H9 (cell line): ENCODE measurements at regions not wholly inside any gene's neighbourhood (a gene's known extent, or its start where the extent isn't known, plus 50 kb on each side); places are given as distances from the start of the nearest gene placed in this dataset.
"Not testable (repeated sequence)": the region's sequence is repeated elsewhere in the genome, so short reads cannot be mapped to it uniquely, and the experiment has no call there.

ENCODE experiments used
- DNase-seq: peaks from one replicate; pipeline ENCODE4 v3.0.0-alpha.2; 2017
- H2AFZ ChIP-seq: one replicate; pipeline ENCODE4 v1.6.1; 2013; ENCODE audit warnings: mild to moderate bottlenecking, low read length, control low read depth, moderate library complexity
- H2AK5ac ChIP-seq: 2 replicates; pipeline ENCODE4 v1.6.1; 2013; ENCODE audit warnings: low read length, control low read depth, mixed read lengths; ENCODE audit not compliant: insufficient read length
- H2BK120ac ChIP-seq: one replicate; pipeline ENCODE4 v1.6.1; 2013; ENCODE audit warnings: low read depth, mild to moderate bottlenecking, low read length, control low read depth, inconsistent platforms; ENCODE audit not compliant: poor library complexity, severe bottlenecking
- H2BK12ac ChIP-seq: 2 replicates; pipeline ENCODE4 v1.6.1; 2013; ENCODE audit warnings: low read length, control low read depth, mixed read lengths, low read depth; ENCODE audit not compliant: insufficient read length
- H2BK15ac ChIP-seq: 2 replicates; pipeline ENCODE4 v1.6.1; 2013; ENCODE audit warnings: low read depth, low read length, control low read depth
- H2BK20ac ChIP-seq: one replicate; pipeline ENCODE4 v1.6.1; 2013; ENCODE audit warnings: low read depth, mild to moderate bottlenecking, low read length, control low read depth, inconsistent platforms; ENCODE audit not compliant: poor library complexity, severe bottlenecking
- H2BK5ac ChIP-seq: 2 replicates; pipeline ENCODE4 v1.6.1; 2013; ENCODE audit warnings: low read length, control low read depth, mixed read lengths; ENCODE audit not compliant: insufficient read length
- H3K14ac ChIP-seq: 2 replicates; pipeline ENCODE4 v1.6.1; 2013; ENCODE audit warnings: low read length, control low read depth; ENCODE audit not compliant: insufficient read depth
- H3K18ac ChIP-seq: 2 replicates; pipeline ENCODE4 v1.6.1; 2013; ENCODE audit warnings: low read depth, mild to moderate bottlenecking, mixed read lengths, low read length, control low read depth; ENCODE audit not compliant: insufficient read length
- H3K23ac ChIP-seq: 2 replicates; pipeline ENCODE4 v1.6.1; 2013; ENCODE audit warnings: low read length, control low read depth, mixed read lengths, low read depth; ENCODE audit not compliant: insufficient read length
- H3K23me2 ChIP-seq: 2 replicates; pipeline ENCODE4 v1.6.1; 2013; ENCODE audit warnings: low read depth, mild to moderate bottlenecking, mixed read lengths, low read length, control low read depth; ENCODE audit not compliant: insufficient read length, poor library complexity, severe bottlenecking
- H3K27ac ChIP-seq: 2 replicates; pipeline ENCODE4 v1.5.1; 2013; ENCODE audit warnings: low read length, control low read depth, mixed read lengths, low read depth; ENCODE audit not compliant: insufficient read length
- H3K27me3 ChIP-seq: 2 replicates; pipeline ENCODE4 v1.6.1; 2013; ENCODE audit warnings: low read length, control low read depth, inconsistent platforms; ENCODE audit not compliant: insufficient read depth
- H3K4ac ChIP-seq: 2 replicates; pipeline ENCODE4 v1.6.1; 2013; ENCODE audit warnings: low read depth, mild to moderate bottlenecking, control low read depth, inconsistent platforms, low read length, moderate library complexity
- H3K4me1 ChIP-seq: 2 replicates; pipeline ENCODE4 v1.6.1; 2013; ENCODE audit warnings: low read length, control low read depth, inconsistent platforms; ENCODE audit not compliant: insufficient read depth
- H3K4me2 ChIP-seq: 2 replicates; pipeline ENCODE4 v1.6.1; 2013; ENCODE audit warnings: low read length, control low read depth, mixed read lengths; ENCODE audit not compliant: insufficient read length, insufficient read depth
- H3K56ac ChIP-seq: 2 replicates; pipeline ENCODE4 v1.6.1; 2013; ENCODE audit warnings: low read depth, mild to moderate bottlenecking, mixed read lengths, low read length, control low read depth; ENCODE audit not compliant: insufficient read length
- H3K79me1 ChIP-seq: 2 replicates; pipeline ENCODE4 v1.6.1; 2013; ENCODE audit warnings: low read depth, mild to moderate bottlenecking, moderate library complexity, low read length, control low read depth, inconsistent platforms; ENCODE audit not compliant: insufficient read depth, poor library complexity, severe bottlenecking
- H3K79me2 ChIP-seq: 2 replicates; pipeline ENCODE4 v1.6.1; 2013; ENCODE audit warnings: low read length, control low read depth, inconsistent platforms; ENCODE audit not compliant: insufficient read depth
- H3K9ac ChIP-seq: 2 replicates; pipeline ENCODE4 v1.6.1; 2013; ENCODE audit warnings: low read length, control low read depth, mixed read lengths; ENCODE audit not compliant: insufficient read length; ENCODE audit errors: extremely low read depth
- H3K9me3 ChIP-seq: one replicate; pipeline ENCODE4 v1.6.1; 2013; ENCODE audit warnings: low read depth, low read length, inconsistent platforms; ENCODE audit not compliant: control insufficient read depth
- H3T11ph ChIP-seq: one replicate; pipeline ENCODE4 v1.6.1; 2013; ENCODE audit warnings: mild to moderate bottlenecking, low read length, control low read depth, inconsistent platforms
- H4K20me1 ChIP-seq: one replicate; pipeline ENCODE4 v1.6.1; 2013; ENCODE audit not compliant: control insufficient read depth, insufficient read length, insufficient read depth
- H4K5ac ChIP-seq: 2 replicates; pipeline ENCODE4 v1.6.1; 2013; ENCODE audit warnings: low read depth, mild to moderate bottlenecking, mixed read lengths, low read length, control low read depth; ENCODE audit not compliant: insufficient read length
- H4K8ac ChIP-seq: replicated peaks from 2 replicates; pipeline ENCODE4 v1.6.1; 2013; ENCODE audit warnings: low read length, control low read depth, mixed read lengths, low read depth; ENCODE audit not compliant: insufficient read length
- H4K91ac ChIP-seq: 2 replicates; pipeline ENCODE4 v1.6.1; 2013; ENCODE audit warnings: low read depth, mild to moderate bottlenecking, moderate library complexity, mixed read lengths, low read length, control low read depth; ENCODE audit not compliant: insufficient read length
- H3K27ac Mint-ChIP-seq, 3 experiments: 2 replicates in 2 of 3; 3 replicates in 1 of 3; pipeline ENCODE4 v1.8.0; 2020 to 2021; ENCODE audit warnings: mixed read lengths in 3 of 3, mild to moderate bottlenecking in 1 of 3, moderate library complexity in 1 of 3
- H3K27me3 Mint-ChIP-seq: 2 replicates; pipeline ENCODE4 v1.8.0; 2021; ENCODE audit warnings: low read depth, mild to moderate bottlenecking, moderate library complexity, mixed read lengths
- H3K36me3 Mint-ChIP-seq, 3 experiments: 2 replicates in 2 of 3; 3 replicates in 1 of 3; pipeline ENCODE4 v1.8.0; 2020 to 2021; ENCODE audit warnings: low read depth in 3 of 3, mixed read lengths in 3 of 3; ENCODE audit not compliant: insufficient read depth in 1 of 3
- H3K4me1 Mint-ChIP-seq, 2 experiments: 2 replicates each; pipeline ENCODE4 v1.8.0; 2020; ENCODE audit warnings: mixed read lengths in 2 of 2
- H3K4me3 Mint-ChIP-seq, 2 experiments: 2 replicates in 1 of 2; 3 replicates in 1 of 2; pipeline ENCODE4 v1.8.0; 2020 to 2021; ENCODE audit warnings: mild to moderate bottlenecking in 2 of 2, mixed read lengths in 2 of 2, moderate library complexity in 1 of 2
- H3K9me3 Mint-ChIP-seq, 2 experiments: 2 replicates in 1 of 2; 3 replicates in 1 of 2; pipeline ENCODE4 v1.8.0; 2020; ENCODE audit warnings: mild to moderate bottlenecking in 2 of 2, mixed read lengths in 2 of 2, moderate library complexity in 1 of 2
- WGBS: extraction: QIAGEN DNeasy Blood & Tissue Kit; methylation state at CpG from one replicate; pipeline ENCODE4 v1.1.7; 2013; ENCODE audit warnings: missing lambda C conversion rate, low lambda C conversion rate, mixed read lengths; ENCODE audit not compliant: insufficient read length; ENCODE audit errors: extremely low coverage; 5-methylcytosine and 5-hydroxymethylcytosine counted together
- TF ChIP-seq, protein P1 (sequence below): fragments of 200-600 bp; sonication (generic); conservative IDR thresholded peaks from 3 replicates; pipeline ENCODE4 v1.8.0; 2021; ENCODE audit warnings: antibody characterized with exemption, mild to moderate bottlenecking

DNA sequence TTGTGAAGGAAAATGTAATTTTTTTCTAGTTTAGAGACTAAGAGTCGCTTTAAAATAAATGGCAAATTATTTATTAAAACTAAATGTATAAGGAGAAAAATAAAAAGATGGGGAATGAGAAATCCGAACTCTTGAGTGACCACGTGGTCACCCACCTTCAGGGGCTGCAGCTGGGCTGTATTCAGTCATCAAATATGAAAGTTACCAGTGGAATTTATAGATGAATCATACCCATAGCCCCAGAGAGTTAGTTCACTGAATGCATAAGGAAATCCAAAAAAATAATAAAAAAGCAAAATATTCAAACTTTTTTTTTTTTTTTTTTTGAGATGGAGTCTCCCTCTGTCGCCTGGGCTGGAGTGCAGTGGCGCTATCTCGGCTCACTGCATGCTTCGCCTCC, 947.7 kb upstream of the ADGRB3 start:
- H2BK20ac ChIP-seq, result no peak overlapping the region
- no peak overlapping the region for H4K91ac ChIP-seq
- H3K14ac ChIP-seq, result no peak overlapping the region
- no peak overlapping the region for H2AFZ ChIP-seq
- H3K27me3 ChIP-seq, result no peaks in the 10 kb centered on the region
- Mint-ChIP-seq H3K36me3 (peaks cover 3 to 27% (median 9%) of the 10 kb centered on the region in 3 experiments; a peak in 4 of 7 replicates), H3K27ac (no peak overlapping the region), H3K9me3 (peaks cover 3 to 4% of the 10 kb centered on the region in 2 experiments; a peak in 4 of 5 replicates), H3K27me3 (no peaks in the 10 kb centered on the region), H3K4me1 (peaks cover 10 to 14% of the 10 kb centered on the region in 2 experiments), H3K4me3 (no peak overlapping the region)
- no peak overlapping the region for H3T11ph ChIP-seq
- no peak overlapping the region for H3K56ac ChIP-seq
- TF ChIP-seq, protein P1, sequence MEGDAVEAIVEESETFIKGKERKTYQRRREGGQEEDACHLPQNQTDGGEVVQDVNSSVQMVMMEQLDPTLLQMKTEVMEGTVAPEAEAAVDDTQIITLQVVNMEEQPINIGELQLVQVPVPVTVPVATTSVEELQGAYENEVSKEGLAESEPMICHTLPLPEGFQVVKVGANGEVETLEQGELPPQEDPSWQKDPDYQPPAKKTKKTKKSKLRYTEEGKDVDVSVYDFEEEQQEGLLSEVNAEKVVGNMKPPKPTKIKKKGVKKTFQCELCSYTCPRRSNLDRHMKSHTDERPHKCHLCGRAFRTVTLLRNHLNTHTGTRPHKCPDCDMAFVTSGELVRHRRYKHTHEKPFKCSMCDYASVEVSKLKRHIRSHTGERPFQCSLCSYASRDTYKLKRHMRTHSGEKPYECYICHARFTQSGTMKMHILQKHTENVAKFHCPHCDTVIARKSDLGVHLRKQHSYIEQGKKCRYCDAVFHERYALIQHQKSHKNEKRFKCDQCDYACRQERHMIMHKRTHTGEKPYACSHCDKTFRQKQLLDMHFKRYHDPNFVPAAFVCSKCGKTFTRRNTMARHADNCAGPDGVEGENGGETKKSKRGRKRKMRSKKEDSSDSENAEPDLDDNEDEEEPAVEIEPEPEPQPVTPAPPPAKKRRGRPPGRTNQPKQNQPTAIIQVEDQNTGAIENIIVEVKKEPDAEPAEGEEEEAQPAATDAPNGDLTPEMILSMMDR, result no peak
- H3K4ac ChIP-seq, result no peak overlapping the region
- no peak overlapping the region for H3K9ac ChIP-seq
- no peaks in the 10 kb centered on the region for H4K20me1 ChIP-seq
- H3K23ac ChIP-seq, result no peak overlapping the region
- no peak overlapping the region for H3K4me2 ChIP-seq
- H2BK12ac ChIP-seq, result no peak overlapping the region
- no peaks in the 10 kb centered on the region for H3K4me1 ChIP-seq
- no peaks in the 10 kb centered on the region for H3K79me2 ChIP-seq
- H3K79me1 ChIP-seq, result no peaks in the 10 kb centered on the region
- no peak overlapping the region for H2BK5ac ChIP-seq
- H3K27ac ChIP-seq, result no peak overlapping the region
- WGBS, result no CpG with 5 or more reads among the region's 7 CpGs
- no peaks in the 10 kb centered on the region for H3K9me3 ChIP-seq
- DNase-seq, result no peak
- H4K8ac ChIP-seq, result no peak overlapping the region
- H2BK15ac ChIP-seq, result no peak overlapping the region
- no peak overlapping the region for H4K5ac ChIP-seq
- H3K18ac ChIP-seq, result no peak overlapping the region
- no peak overlapping the region for H2BK120ac ChIP-seq
- H3K23me2 ChIP-seq, result no peaks in the 10 kb centered on the region
- H2AK5ac ChIP-seq, result no peak overlapping the region

DNA sequence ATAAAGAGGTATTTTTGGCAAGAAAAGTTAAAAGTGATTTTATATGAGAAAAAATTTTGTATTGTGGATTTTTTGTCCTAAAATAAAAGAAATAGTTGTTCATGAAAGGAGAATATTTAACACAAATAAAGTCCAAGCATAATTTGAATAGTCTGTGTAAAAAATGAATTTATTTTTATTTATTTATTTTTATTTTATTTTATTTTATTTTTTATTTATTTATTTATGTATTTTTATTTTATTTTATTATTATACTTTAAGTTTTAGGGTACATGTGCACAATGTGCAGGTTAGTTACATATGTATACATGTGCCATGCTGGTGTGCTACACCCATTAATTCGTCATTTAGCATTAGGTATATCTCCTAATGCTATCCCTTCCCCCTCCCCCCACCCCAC, 948.9 kb upstream of the ADGRB3 start:
- H3T11ph ChIP-seq, H4K8ac ChIP-seq, H3K4me2 ChIP-seq, H4K20me1 ChIP-seq, H2AK5ac ChIP-seq, H3K23ac ChIP-seq, DNase-seq, H2BK15ac ChIP-seq, H3K27me3 ChIP-seq, H2BK12ac ChIP-seq, H3K9ac ChIP-seq, H2AFZ ChIP-seq, H3K4me1 ChIP-seq, H3K27ac Mint-ChIP-seq, H3K9me3 Mint-ChIP-seq, H2BK5ac ChIP-seq, H3K9me3 ChIP-seq, H3K79me2 ChIP-seq, H2BK20ac ChIP-seq, H4K5ac ChIP-seq, H3K4ac ChIP-seq, H3K79me1 ChIP-seq, H3K18ac ChIP-seq, H2BK120ac ChIP-seq, H4K91ac ChIP-seq, H3K27me3 Mint-ChIP-seq, H3K27ac ChIP-seq, H3K23me2 ChIP-seq, H3K14ac ChIP-seq, H3K4me3 Mint-ChIP-seq, H3K56ac ChIP-seq: not testable (repeated sequence)
- WGBS, result no CpG with 5 or more reads among the region's 1 CpG
- Mint-ChIP-seq H3K4me1 (peaks cover 10 to 11% of the 10 kb centered on the region in 2 experiments), H3K36me3 (peaks cover 3 to 23% (median 9%) of the 10 kb centered on the region in 3 experiments; a peak in 4 of 7 replicates)
